Fibroblast of pulmonary artery (primary cell): ENCODE measurements at regions not wholly inside any gene's neighbourhood (a gene's known extent, or its start where the extent isn't known, plus 50 kb on each side); places are given as distances from the start of the nearest gene placed in this dataset.

Experiments used
- DNase-seq: peaks from one replicate; pipeline ENCODE4 v3.0.0-alpha.2; 2010; ENCODE audit warnings: low read depth
- H3K4me3 ChIP-seq: replicated peaks from 2 replicates; pipeline ENCODE4 v1.5.1; 2011; ENCODE audit warnings: low read depth, mild to moderate bottlenecking, control low read depth, low read length, moderate library complexity
- TF ChIP-seq, protein P1 (sequence below): IDR thresholded peaks from 2 replicates; pipeline ENCODE4 v1.5.1; 2011; ENCODE audit warnings: mild to moderate bottlenecking, control low read depth, low read length, inconsistent platforms; ENCODE audit errors: missing control alignments

DNA sequence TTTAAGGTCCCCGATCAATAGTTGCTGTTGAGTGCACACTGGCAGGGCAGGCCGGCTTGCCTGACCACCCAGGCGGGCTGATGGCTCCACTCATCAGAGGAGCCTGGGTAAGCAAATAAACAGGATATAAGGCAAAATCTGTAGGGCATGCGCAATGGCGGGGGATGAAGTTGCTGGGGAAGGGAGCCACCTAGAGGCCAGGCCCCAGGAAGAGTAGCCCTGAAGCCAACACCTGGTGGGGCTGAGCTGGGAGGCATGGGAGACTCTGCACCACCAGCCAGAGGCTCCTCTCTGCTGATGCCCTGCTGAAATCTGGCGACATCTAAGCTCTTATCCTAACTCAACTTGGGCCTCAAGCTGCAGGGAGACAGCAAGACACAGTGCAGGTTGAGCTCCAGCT, 324.3 kb downstream of the ZNF536 start:
- no peak overlapping the region for H3K4me3 ChIP-seq
- no peak for DNase-seq
- TF ChIP-seq, protein P1, sequence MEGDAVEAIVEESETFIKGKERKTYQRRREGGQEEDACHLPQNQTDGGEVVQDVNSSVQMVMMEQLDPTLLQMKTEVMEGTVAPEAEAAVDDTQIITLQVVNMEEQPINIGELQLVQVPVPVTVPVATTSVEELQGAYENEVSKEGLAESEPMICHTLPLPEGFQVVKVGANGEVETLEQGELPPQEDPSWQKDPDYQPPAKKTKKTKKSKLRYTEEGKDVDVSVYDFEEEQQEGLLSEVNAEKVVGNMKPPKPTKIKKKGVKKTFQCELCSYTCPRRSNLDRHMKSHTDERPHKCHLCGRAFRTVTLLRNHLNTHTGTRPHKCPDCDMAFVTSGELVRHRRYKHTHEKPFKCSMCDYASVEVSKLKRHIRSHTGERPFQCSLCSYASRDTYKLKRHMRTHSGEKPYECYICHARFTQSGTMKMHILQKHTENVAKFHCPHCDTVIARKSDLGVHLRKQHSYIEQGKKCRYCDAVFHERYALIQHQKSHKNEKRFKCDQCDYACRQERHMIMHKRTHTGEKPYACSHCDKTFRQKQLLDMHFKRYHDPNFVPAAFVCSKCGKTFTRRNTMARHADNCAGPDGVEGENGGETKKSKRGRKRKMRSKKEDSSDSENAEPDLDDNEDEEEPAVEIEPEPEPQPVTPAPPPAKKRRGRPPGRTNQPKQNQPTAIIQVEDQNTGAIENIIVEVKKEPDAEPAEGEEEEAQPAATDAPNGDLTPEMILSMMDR, result peak; percentile 18

DNA sequence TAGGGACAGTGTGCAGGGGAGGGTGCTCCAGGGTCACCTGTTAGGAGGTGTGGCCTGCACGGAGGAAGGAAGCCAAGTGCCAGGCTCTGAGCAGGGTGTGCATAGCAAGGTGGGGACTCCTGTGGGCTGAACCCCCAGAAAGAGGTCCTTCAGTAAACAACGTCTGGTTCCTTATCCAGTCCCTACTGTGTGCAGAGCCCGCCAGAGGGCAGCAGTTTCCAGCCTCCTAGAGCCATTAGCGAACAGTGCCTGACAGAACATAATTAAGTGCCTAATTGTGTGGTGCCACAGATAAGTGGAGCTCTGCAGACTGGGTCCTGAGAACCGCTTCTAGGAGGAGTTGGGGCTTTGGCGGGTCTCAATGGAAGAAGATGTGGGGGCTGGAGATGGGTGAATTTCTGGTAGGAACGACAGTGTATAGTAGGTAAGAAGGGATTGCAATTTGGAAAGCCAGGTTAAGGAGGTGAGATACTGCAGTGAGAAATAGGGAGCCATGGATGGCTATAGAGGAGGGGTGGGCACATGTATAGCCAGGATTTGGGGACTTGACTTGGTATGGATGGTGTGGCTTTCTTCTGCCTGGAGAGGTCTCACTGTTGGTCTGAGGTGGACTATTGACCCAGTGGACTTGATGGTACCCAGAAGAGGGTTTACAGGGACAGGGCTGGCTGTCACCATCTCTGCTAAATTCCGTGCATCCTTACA, 323.1 kb downstream of the ZNF536 start:
- TF ChIP-seq, protein P1, result no peak
- no peak overlapping the region for H3K4me3 ChIP-seq
- DNase-seq, result no peak

DNA sequence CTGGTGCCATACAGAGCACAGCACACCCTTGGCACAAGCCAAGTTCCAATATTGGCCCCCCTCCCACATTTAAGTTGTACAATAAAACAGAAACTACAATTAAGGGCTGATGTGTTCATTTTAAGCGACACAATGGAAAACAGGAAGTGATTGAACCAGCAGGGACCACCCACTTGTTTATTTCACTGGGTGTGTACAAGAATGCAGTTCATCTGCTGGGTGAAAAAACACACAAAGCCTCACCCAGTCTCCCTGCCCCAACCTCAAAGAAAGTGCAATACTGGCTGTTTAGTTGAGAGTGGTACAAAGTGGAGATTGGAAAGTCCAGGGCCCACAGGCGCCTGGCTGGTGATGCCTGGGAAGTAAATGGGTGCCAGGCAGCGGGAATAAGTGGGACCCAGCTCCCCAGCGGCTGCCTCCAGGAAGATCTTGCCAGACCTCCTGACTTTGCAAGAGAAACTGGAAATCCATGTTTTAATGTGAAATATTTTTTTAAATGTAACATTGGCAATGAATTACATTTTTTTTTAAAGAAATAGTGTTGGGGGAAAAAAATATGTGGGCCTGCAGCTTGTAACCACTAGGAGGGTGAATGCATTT, 322.1 kb downstream of the ZNF536 start:
- no peak overlapping the region for H3K4me3 ChIP-seq
- TF ChIP-seq, protein P1, result no peak
- no peak for DNase-seq

DNA sequence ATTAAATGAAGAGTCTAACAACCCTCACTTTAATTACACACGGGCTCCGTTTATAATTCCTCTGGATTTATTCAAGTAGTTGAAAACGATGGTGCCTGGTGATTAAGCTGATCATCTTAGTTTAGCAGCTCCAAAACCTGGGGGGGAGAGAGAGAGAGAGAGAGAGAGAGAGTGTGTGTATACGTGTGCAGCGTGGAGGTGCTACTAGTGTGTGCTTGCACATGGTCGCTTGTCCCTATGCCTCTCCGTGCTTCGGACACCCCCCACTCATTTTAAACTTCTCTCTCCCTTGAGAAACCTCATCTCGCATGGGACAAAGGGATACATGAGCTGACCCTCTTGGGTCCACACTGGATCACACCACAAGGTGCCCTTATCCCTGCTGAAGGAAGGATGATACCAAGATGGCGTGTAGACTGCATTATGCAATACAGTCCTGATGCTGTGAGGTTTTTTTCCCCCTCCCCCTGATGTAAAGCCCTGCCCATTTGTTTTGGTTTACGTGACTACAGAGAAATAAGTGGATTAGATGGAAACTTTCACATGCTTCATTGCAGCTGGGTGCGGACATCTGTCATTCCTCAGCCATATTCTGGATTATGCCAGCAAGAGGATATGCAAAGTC, 320.8 kb downstream of the ZNF536 start:
- DNase-seq, result no peak
- TF ChIP-seq, protein P1, result no peak
- H3K4me3 ChIP-seq, result no peak overlapping the region

DNA sequence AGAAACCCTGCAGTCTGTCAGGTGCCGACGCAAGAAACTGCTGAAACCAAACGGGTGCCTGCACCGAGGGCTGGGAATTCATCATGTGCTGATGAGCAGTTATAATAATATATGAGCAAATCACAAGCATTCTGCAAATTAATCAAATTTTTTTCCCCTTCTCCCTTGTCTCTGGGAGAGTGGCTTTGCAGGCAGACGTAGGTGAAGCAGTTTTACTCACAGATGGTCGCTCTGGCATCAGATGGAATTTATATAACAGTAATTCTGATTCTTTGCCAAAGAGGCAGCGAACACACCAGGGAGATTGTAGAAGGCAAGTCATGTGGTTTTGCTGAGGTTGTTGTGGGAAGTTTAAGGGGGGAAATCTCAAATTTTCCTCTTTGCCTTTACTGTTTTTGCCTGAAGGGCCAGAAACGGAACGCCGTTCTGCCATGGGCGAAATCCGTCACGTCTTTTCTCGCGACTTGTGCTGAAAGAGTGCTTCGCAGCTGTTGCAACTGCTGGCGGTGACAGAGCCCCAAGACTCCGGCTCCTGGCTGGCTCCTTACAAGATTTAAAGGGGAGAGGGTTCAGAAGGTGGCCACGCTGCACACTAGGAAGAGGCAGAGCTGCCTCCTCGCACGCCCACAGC, 320.1 kb downstream of the ZNF536 start:
- no peak for DNase-seq
- no peak overlapping the region for H3K4me3 ChIP-seq
- TF ChIP-seq, protein P1, result no peak

DNA sequence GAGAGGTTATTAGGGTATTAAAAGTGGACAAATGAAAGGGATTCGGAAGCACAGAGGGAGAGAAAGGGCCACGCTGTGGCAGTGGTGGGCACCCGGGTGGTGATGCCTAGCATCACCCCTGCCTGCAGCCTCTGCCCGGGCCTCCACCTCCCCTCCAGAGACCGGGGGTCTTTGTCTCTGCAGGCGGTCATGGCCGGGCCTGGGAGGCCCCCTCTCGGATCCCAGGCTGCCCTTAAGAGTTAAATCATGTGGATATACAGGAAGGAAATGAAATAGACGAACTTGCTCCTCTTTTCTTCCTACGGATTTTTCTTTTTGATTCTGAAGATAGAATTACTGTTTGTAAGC, 319.6 kb downstream of the ZNF536 start:
- no peak overlapping the region for H3K4me3 ChIP-seq
- DNase-seq, result no peak
- TF ChIP-seq, protein P1, result no peak
